Neural progenitor cell (in vitro differentiated cells): ENCODE measurements at regions not wholly inside any gene's neighbourhood (a gene's known extent, or its start where the extent isn't known, plus 50 kb on each side); places are given as distances from the start of the nearest gene placed in this dataset. TPM values are rescaled to one million over a fixed set of nuclear protein-coding genes. Genes with fewer than 3 reads are reported as not detected.
"Not testable (repeated sequence)": the region's sequence is repeated elsewhere in the genome, so short reads cannot be mapped to it uniquely, and the experiment has no call there.

Source experiments
- DNase-seq: peaks from one replicate; pipeline ENCODE4 v3.0.0-alpha.2; 2016; ENCODE audit warnings: low spot score
- H2AFZ ChIP-seq: fragments of 200-600 bp; sonication (generic); replicated peaks from 2 replicates; pipeline ENCODE4 v1.6.1; 2016; ENCODE audit warnings: antibody characterized with exemption
- H3F3A ChIP-seq: fragments of 200-600 bp; sonication (generic); 2 replicates; pipeline ENCODE4 v1.6.1; 2016; ENCODE audit warnings: antibody characterized with exemption, low read depth
- H3K27ac ChIP-seq: fragments of 200-600 bp; sonication (generic); 2 replicates; pipeline ENCODE4 v1.5.1; 2016; ENCODE audit warnings: mild to moderate bottlenecking
- H3K27me3 ChIP-seq: fragments of 200-600 bp; sonication (generic); 2 replicates; pipeline ENCODE4 v1.6.1; 2016; ENCODE audit warnings: mild to moderate bottlenecking, moderate library complexity
- H3K36me3 ChIP-seq: fragments of 200-600 bp; sonication (generic); 2 replicates; pipeline ENCODE4 v1.5.1; 2016
- H3K4me1 ChIP-seq: fragments of 200-600 bp; sonication (generic); 2 replicates; pipeline ENCODE4 v1.6.1; 2016; ENCODE audit warnings: mixed run types
- H3K4me2 ChIP-seq: fragments of 200-600 bp; sonication (generic); 2 replicates; pipeline ENCODE4 v1.6.1; 2016
- H3K4me3 ChIP-seq: fragments of 200-600 bp; sonication (generic); 2 replicates; pipeline ENCODE4 v1.5.1; 2016
- H3K79me2 ChIP-seq: fragments of 200-600 bp; sonication (generic); 2 replicates; pipeline ENCODE4 v1.6.1; 2016; ENCODE audit warnings: low read depth
- H3K9ac ChIP-seq: fragments of 200-600 bp; sonication (generic); 2 replicates; pipeline ENCODE4 v1.6.1; 2016
- H3K9me3 ChIP-seq: fragments of 200-600 bp; sonication (generic); 2 replicates; pipeline ENCODE4 v1.5.1; 2016; ENCODE audit warnings: low read depth
- H4K20me1 ChIP-seq: fragments of 200-600 bp; sonication (generic); 2 replicates; pipeline ENCODE4 v1.6.1; 2016; ENCODE audit warnings: low read depth
- H3K27ac Mint-ChIP-seq: 3 replicates; pipeline ENCODE4 v1.8.0; 2021; ENCODE audit warnings: mixed read lengths
- H3K27me3 Mint-ChIP-seq: 2 replicates; pipeline ENCODE4 v1.8.0; 2022; ENCODE audit warnings: low read depth, mild to moderate bottlenecking, inconsistent platforms, moderate library complexity, mixed read lengths; ENCODE audit not compliant: insufficient read depth
- H3K36me3 Mint-ChIP-seq: 3 replicates; pipeline ENCODE4 v1.8.0; 2021; ENCODE audit warnings: mixed read lengths
- H3K4me1 Mint-ChIP-seq: 3 replicates; pipeline ENCODE4 v1.8.0; 2021; ENCODE audit warnings: mixed read lengths
- H3K4me3 Mint-ChIP-seq: 3 replicates; pipeline ENCODE4 v1.8.0; 2021; ENCODE audit warnings: mild to moderate bottlenecking, moderate library complexity, mixed read lengths
- H3K9me3 Mint-ChIP-seq: 3 replicates; pipeline ENCODE4 v1.8.0; 2020; ENCODE audit warnings: mixed read lengths
- small RNA-seq: library from RNA; depleted of rRNA; stranded (forward); fragments of <200 nt; gene quantifications from one replicate; pipeline ENCODE3, GENCODE V24; 2015

GRCh38 chr14:19344261-19344660 lies 89.9 kb downstream of the POTEG start:
- not testable (repeated sequence) for H3K4me1 Mint-ChIP-seq

GRCh38 chr14:19344689-19345088 lies 89.5 kb downstream of the POTEG start:
- H3K27me3 Mint-ChIP-seq, H3K27ac ChIP-seq, H3K4me2 ChIP-seq, H3K4me3 Mint-ChIP-seq, H2AFZ ChIP-seq, H3K27ac Mint-ChIP-seq, H3K79me2 ChIP-seq, H3K4me1 ChIP-seq, H3K4me1 Mint-ChIP-seq, H3K36me3 Mint-ChIP-seq, H3K4me3 ChIP-seq, H3K27me3 ChIP-seq, H3K36me3 ChIP-seq, H3K9me3 ChIP-seq, H3K9ac ChIP-seq, H3F3A ChIP-seq, H4K20me1 ChIP-seq, DNase-seq: not testable (repeated sequence)
- H3K9me3 Mint-ChIP-seq = peaks cover 12% of the 10 kb centered on the region

More at GRCh38 chr14:19344261-19344660, 89.9 kb downstream of the POTEG start:
- H3K27ac ChIP-seq, H3K9me3 ChIP-seq, H3K27me3 Mint-ChIP-seq, H3K9ac ChIP-seq, DNase-seq, H3K4me2 ChIP-seq, H3K36me3 ChIP-seq, H3K4me3 ChIP-seq, H3K36me3 Mint-ChIP-seq, H3K4me3 Mint-ChIP-seq, H3K27me3 ChIP-seq, H2AFZ ChIP-seq, H3K27ac Mint-ChIP-seq, H3K4me1 ChIP-seq, H3K79me2 ChIP-seq, H4K20me1 ChIP-seq, H3F3A ChIP-seq: not testable (repeated sequence)
- peaks cover 12% of the 10 kb centered on the region for H3K9me3 Mint-ChIP-seq

GRCh38 chr14:19345298-19345911 lies 88.7 kb downstream of the POTEG start:
- not testable (repeated sequence) for H3K79me2 ChIP-seq, H3K9ac ChIP-seq, H3K36me3 Mint-ChIP-seq, H3K27ac Mint-ChIP-seq, H3F3A ChIP-seq, H3K4me3 ChIP-seq, H3K9me3 ChIP-seq, H3K4me1 ChIP-seq, H3K4me2 ChIP-seq, DNase-seq, H3K36me3 ChIP-seq, H4K20me1 ChIP-seq, H3K27me3 ChIP-seq, H3K27ac ChIP-seq, H3K4me1 Mint-ChIP-seq, H3K27me3 Mint-ChIP-seq, H3K4me3 Mint-ChIP-seq, H2AFZ ChIP-seq
- H3K9me3 Mint-ChIP-seq = peaks cover 12% of the 10 kb centered on the region

- not testable (repeated sequence) for H3K9me3 ChIP-seq, H3K4me1 Mint-ChIP-seq, DNase-seq, H3K4me1 ChIP-seq, H2AFZ ChIP-seq, H3K9ac ChIP-seq, H3K27me3 Mint-ChIP-seq, H3K36me3 Mint-ChIP-seq, H3K27ac ChIP-seq, H3K27ac Mint-ChIP-seq, H3K4me3 Mint-ChIP-seq, H3F3A ChIP-seq, H3K27me3 ChIP-seq, H3K36me3 ChIP-seq, H3K4me3 ChIP-seq, H3K79me2 ChIP-seq, H4K20me1 ChIP-seq, H3K4me2 ChIP-seq
- peaks cover 12% of the 10 kb centered on the region for H3K9me3 Mint-ChIP-seq
Observed at GRCh38 chr14:19346074-19346480, 88.1 kb downstream of the POTEG start.

GRCh38 chr14:19346636-19347035 lies 87.5 kb downstream of the POTEG start:
- not testable (repeated sequence) for H3K27me3 Mint-ChIP-seq, H2AFZ ChIP-seq

GRCh38 chr14:19347112-19347511 lies 87.0 kb downstream of the POTEG start:
- not testable (repeated sequence) for H3K4me3 ChIP-seq, H3K36me3 Mint-ChIP-seq, H3K27ac ChIP-seq, H3K27me3 Mint-ChIP-seq, H3K4me2 ChIP-seq, H3K4me1 Mint-ChIP-seq, H4K20me1 ChIP-seq, H3K9me3 ChIP-seq, H3K27ac Mint-ChIP-seq, DNase-seq, H3K36me3 ChIP-seq, H3K79me2 ChIP-seq, H2AFZ ChIP-seq, H3K4me3 Mint-ChIP-seq, H3K9ac ChIP-seq, H3F3A ChIP-seq, H3K27me3 ChIP-seq, H3K4me1 ChIP-seq
- peaks cover 11% of the 10 kb centered on the region for H3K9me3 Mint-ChIP-seq

More at GRCh38 chr14:19346636-19347035, 87.5 kb downstream of the POTEG start:
- H3K4me2 ChIP-seq, H3F3A ChIP-seq, H3K36me3 ChIP-seq, H3K4me1 Mint-ChIP-seq, H3K9ac ChIP-seq, H3K4me1 ChIP-seq, H4K20me1 ChIP-seq, H3K4me3 Mint-ChIP-seq, H3K36me3 Mint-ChIP-seq, H3K27ac Mint-ChIP-seq, H3K27me3 ChIP-seq, H3K27ac ChIP-seq, H3K4me3 ChIP-seq, H3K79me2 ChIP-seq, DNase-seq, H3K9me3 ChIP-seq: not testable (repeated sequence)
- H3K9me3 Mint-ChIP-seq = peaks cover 11% of the 10 kb centered on the region

Small RNAs in the stretch of these regions (small RNA-seq; reads per million reads assigned to genes)
- gene AL589743.6 = not detected
